C1 segment of cervical spinal cord (tissue), 14 donors: ENCODE measurements at regions not wholly inside any gene's neighbourhood (a gene's known extent, or its start where the extent isn't known, plus 50 kb on each side); places are given as distances from the start of the nearest gene placed in this dataset.
A peak's percentile ranks its signal among the peaks of the same experiment; 100 is the strongest.

Experiments used
- DNase-seq, 14 donors: peaks; one replicate each; lab custom pipeline; 2025; lab: John Stamatoyannopoulos, UW

DNA sequence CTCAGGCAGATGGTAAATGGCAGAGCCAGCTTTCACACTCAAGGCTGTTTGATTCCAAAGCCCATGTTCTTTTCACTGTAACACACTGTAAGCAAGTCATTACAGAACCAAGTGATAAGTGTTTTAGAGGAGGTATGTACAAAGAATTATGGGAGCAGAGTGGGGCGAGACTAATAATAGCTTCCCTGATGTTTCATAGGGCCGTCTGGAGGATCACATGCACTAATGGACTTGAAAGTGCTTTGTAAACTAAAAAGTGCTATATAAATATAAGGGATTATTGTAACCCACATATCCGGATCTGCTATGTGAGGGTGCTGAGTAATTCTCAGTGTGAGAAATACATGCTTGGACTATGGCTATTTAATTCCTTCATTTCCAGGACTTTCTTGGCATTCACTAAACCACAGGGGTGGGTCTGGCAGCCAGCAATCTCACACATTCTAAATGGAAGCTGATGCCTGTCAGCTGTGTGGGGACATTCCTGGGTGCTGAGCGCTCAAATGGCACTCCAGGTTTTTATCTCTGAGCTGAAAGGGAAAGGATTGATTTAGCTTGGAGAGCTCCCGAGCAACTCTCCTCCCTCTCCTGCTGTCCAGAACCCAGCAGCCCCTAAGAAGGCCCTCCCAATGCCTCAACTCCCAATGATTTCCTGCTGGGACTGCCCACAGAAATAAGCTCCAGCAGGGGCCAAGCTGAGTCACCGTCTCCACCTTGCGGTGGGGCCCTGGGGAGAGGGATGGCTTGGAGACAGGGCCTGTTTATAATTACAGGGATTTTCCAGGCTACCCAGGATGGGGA, 222.8 kb downstream of the SOX11 start:
- peak in 3 of 14 donors; percentile 16 to 61 (median 30) for DNase-seq

DNA sequence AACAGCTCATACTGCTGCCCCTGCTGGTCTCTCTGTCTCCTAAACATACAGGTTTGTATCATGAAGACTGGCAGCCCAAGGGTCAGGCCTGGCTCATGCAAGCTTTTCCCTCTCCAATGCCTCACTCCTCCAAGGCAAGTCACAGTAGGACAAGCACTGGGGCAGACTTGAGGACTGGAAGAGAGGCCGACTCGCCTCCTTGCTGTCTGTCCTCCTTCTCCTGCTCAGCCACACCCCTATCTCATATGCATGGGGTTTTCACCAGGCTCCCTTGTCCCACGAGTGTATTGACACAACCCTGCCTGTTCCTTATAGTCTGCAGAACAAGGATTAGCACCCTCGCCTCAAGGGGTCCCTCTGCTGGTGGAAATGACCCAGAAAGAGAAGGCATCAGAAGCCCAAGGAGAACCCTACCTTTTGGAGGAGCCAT, 223.7 kb downstream of the SOX11 start:
- DNase-seq = no peak

DNA sequence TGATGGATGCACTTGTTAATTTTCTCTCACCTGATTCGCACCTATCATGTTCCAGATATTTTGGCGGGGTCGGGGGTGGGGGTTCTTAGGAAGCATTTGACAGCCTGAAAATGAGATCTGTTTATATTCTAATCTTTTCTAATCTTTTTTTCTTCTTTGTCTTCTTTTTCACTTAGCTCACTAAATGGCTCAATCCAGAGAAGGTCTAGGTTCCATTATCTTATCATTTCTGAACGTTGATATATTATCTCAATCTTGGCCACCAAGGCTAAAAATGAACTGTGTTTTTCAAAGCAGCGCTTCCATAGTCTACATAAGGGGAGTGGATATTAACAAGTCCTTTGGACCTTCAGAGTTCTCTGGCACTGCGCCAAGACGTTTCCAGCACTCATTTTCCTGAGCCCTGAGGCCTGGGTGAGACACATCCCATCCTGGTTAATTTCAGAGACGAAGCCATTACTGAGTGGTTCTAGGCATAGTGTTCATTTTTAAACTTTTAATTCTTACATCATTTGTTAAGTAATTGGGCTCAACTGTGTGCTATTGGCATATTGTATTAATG, 229.0 kb downstream of the SOX11 start:
- DNase-seq = no peak

DNA sequence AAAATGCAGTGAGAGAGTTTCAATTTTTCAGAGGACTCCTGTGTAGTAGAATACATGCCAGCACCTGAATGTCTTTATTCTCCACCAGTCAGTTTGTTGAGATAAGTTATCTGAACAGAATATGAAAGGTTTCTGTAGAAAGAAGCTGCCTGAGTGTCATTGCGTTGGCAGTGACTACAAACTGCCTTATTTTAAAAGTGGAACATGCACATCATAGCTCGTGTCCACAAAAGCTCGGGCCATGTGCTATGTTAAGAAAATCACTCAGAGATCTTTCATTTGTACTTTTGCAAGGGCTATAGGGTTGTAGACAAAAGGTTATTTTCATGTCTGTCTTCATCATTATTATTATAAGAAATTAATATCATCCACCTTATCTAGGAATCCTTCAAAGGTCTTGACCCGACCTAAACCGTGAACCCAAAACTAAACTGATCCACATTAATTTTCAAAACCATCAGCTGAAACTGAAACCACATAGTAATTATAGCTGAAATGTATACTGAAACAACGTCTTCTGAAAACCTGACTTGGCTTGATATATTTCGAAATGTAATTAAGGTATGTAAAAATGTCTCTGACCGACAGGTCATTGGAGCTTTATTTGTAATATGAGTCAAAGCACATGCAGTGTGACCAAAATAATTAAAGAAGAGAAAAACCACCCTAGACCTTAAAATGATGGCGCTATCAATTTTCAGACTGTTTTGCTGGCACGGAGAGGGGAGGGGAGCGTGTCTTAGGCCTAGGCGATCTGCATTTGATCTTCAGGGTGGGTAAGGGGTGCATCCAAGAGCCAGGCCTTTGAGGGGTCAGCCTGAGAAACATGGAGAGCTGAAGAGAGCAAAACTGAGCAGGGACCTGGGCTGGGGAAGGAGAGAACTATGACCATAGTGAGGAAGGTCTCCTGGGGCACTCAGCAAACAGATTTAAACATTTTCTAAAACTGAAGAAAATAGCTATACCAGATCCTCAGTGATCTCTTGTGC, 232.1 kb downstream of the SOX11 start:
- DNase-seq = no peak

DNA sequence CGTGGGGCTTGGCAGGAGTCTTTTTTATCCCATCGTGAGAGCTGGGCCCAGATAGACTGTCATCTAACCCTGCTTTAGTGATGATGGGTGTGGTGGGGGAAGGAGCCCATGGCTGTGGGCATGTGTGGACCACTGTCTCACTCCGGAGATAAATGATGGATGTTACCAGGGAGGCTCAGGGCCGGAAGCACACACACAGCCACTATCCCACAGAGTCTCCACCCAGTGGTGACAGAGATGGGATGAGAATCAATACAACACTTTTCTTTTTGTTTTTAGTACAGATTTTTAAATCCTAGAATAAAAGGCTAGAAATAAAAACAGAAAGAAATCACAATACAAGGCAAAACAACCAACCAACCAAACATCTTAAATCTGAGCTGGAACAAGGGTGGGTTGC, 233.4 kb downstream of the SOX11 start:
- DNase-seq = no peak

DNA sequence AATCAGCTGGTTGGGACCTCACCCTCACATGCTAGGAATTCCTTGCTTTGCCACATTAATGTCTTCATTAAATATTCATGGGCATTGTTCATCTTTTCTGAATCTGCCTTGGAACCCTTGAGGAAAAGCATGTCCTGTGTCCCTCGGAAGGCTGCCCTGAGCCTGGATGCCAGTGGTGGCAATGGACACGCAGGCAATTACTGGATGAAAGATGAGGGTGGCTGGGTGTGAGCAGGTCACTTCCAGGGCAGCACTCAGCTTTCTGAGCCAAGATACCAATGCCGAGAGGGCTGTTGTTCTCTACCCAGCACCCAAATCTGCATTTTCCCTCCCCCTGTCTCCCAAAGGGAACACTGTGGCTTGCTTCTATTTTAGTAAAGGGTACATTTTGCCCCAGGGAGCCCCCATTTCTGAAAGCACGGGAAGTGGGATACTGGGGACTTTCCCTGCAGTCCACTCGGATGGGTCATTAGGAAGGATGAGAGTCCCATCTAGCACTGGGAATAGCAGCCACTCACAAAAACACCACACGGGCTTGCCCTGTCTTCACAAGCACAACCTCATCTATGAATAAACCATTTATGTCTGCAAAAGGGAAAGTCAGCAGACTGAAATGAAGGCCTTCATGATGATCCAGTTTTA, 234.8 kb downstream of the SOX11 start:
- peak in 3 of 14 donors; percentile 23 to 43 (median 29) for DNase-seq

DNA sequence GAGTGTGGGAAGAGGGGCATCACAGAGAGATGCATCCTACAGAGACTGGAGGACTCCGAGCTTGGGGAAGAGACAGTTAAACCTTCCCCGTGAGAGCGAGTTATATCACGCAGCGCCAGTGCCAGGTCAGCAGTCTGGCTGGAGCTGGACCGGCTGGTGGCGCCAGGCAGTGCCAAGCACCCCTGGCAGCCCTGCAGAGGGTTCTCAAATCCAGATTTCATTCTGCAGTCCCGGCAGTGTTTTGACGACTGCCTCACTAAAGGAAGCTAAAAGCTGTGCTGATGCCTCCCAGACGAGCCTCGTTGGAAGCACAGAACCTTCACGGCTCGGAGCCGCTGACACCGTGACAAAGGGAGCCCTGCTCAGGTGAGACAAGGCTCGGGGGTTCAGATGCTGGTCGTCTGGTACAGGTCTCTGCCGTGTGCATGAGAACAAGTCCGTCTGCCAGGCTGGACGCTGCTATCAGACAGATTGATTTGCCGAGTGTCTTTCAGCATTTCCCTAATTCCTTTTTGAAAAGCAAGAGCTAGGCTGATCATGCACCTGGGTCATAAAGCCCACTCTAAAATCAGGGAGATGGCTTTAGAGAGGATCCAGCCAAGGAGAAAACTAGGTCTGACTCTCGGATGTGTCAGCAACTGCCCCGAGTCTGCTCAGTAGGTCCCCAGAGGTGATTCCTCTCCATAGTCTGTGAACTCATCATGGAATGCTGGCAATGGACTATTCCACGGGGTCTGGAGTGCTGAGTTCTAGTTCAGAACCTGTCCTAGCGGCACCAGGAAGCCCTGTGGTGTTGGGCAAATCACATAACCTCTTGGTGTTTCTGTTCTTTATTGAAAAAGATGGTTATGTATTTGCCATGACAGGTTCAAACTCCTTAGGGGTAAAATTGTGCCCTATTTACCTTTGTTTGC, 240.6 kb downstream of the SOX11 start:
- DNase-seq = peak in 11 of 14 donors; percentile 30 to 79 (median 67)

DNA sequence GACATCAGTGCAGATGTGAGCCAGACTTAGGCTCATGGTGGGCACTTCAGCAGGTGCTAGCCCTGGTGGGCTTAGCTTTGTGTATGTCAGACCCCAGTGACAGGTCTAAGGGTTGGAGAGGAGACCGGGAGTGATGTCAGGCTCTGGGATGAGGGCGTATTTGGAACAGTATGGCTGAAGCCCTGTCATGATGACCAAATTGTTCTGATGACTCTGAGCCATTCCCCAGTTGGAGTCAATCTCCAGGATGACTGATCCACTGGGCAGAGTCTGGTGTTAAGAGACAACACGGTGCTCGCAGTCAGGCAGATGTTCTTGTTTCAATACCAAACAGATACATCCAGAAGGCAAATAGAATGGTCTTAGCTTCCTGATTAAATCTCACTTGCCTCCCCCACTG, 241.5 kb downstream of the SOX11 start:
- peak in 3 of 14 donors; percentile 24 to 50 (median 45) for DNase-seq

DNA sequence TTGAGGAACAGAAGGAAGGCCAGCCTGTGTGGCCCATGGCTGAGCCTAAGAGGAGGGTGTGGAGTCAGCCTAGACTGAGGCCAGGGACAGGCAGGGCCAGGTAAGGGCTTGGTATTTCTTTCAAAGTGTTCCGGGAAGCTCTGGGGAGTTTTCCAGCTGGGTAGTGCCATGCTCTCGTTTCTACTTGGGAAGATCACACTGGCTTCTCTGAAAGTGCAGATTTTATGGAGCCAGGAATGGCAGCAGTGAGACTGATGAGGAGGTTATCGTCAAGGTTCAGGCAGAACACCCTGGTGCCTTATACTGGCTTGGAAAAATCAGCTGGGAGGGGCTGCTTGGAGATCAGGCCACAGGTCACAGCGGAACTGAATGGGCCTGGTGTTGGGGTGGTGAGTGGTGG, 245.1 kb downstream of the SOX11 start:
- no peak for DNase-seq

DNA sequence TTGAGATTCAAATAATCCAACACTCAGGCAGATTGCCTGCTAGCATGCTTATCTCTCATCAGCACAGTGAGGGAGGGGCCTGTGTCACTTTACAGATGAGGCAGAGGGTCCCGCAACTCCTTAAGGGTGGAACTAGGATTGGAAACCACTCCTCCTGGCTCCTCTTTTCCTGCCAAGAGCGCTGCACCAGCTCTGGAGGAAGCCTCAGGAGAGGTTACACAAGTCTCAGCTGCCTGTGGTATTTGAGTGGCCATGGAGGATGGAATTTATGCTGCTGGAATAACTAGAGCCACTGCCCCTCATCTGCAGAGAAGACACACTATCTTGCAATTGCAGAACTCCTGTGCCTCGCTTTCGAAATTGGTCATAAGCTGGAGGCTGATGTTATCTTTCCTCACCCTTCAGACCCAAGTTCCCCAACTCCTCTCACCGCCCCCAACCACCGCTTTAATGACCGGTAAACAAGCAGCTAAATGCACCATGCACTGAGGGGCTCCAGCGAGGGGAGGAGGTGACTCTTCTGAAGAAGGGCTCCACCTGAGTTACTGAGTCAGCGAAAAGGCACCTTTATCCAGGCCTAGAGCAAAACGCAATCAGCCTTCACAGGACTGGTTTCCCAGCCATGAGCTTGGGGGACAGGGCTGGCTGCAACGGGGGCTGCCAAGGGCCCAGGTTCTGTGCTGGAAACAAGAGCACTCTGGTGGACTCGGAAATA, 245.8 kb downstream of the SOX11 start:
- DNase-seq = no peak

DNA sequence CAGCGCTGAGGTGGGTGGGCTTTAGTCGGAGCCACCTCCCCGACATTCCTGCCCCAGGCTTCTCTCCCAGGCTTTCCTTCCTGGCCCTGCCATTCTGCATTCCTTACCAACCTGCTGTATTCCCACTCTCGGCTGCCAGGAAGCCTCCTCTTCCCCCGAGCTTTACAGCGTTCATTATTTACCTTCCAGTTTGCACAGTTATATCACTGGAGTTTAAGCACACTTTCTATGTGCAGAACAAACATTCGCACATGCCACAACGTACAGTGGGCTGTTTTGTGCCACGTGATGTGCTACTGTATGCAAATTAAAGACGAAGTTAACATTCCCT, 246.3 kb downstream of the SOX11 start:
- DNase-seq = no peak

DNA sequence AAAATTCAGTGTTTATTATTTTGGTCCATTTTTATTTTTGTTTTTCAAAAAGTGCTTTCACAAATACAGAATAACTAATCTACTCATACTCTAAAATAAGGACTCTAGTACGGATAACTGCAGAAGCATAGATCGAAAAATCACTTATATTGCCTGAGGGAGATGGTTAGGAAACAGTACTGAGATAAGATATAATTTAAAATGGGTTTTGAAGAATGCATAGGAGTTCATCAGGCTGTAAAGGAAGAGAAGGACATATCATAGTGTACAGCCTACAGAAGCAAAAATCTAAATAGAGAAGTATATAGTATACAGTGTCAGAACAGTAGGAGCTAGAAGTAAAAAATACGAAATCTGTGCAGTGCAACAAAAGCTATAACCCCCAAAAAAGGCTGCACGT, 247.4 kb downstream of the SOX11 start:
- no peak for DNase-seq

DNA sequence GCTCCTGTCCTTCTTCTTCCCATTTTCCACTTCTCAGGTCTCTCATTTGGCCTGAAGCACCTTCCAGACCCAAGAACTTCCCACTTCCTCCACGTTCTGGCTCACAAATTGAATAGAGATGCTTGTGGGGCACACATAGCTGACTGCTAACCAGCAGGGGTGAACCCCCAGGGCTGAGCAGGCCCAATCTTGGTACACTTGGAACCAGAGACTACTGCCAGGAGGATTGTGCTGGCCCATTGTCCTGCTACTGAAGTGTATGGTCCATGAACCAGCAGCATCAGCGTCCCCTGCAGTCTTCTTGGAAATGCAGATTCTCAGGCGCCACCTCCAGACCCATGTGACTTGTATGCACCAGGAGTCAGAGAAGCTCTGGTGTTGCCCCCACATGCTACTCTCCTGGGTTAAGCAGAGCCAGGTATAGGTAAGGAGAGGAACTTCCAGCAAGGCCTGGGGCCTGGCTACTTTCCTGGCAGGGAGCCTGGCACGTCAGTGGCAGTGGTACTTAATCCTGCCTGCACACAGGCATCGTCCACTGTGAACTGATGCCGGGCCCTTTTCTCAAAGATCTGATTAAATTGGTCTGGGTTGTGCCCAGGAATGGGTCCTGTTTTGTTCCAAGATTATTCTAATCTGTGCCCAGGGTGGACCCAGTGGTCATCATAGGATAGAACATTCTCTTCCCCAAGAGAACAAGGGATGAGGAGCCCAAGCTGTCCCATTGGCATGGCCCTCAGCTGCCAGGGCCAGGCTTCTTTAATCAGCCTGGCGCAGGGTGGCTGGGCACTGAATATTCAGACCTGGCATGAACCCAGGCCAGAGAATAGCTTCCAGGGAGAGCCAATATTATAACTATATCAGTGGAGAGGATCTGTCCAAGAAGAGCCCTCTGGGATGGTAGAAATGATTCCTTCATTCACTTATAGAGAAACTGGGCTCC, 248.7 kb downstream of the SOX11 start:
- DNase-seq = no peak

DNA sequence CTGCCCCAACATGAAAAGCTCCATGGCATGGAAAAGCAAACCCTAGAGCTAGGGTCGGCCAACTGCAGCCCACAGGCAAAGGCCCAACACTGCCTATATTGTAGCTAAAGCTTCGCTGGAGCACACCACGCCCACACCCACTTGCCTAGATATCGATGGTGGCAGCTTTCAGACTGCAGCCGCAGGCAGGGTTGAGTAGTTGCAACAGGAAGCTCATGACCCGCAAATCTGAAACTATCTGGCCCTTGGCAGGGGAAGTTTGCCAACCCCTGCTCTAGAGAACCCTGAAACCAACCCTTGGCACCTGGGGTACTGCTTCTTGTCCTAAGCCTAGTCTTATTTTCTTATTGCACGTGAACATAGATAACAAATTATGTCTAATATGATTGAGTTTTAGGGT, 250.0 kb downstream of the SOX11 start:
- DNase-seq = no peak

DNA sequence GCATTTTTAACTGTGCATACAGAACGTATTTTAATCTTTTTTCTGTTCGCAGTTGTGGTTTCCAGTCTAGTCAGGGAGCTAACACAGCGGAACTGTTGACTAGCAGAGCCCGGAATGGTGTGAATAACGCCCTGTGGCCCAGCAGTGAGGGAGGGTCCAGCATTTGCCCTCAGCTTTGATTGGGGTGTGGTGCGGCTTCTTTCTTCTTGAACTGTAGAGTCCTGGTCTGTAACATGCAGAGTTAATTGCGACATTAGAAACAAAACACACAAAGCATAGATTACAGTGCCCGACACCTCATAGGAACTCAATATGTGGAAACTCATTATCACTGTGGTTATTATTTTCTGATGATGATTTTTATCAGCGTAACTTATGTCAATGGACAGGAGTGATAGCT, 253.6 kb downstream of the SOX11 start:
- no peak for DNase-seq

DNA sequence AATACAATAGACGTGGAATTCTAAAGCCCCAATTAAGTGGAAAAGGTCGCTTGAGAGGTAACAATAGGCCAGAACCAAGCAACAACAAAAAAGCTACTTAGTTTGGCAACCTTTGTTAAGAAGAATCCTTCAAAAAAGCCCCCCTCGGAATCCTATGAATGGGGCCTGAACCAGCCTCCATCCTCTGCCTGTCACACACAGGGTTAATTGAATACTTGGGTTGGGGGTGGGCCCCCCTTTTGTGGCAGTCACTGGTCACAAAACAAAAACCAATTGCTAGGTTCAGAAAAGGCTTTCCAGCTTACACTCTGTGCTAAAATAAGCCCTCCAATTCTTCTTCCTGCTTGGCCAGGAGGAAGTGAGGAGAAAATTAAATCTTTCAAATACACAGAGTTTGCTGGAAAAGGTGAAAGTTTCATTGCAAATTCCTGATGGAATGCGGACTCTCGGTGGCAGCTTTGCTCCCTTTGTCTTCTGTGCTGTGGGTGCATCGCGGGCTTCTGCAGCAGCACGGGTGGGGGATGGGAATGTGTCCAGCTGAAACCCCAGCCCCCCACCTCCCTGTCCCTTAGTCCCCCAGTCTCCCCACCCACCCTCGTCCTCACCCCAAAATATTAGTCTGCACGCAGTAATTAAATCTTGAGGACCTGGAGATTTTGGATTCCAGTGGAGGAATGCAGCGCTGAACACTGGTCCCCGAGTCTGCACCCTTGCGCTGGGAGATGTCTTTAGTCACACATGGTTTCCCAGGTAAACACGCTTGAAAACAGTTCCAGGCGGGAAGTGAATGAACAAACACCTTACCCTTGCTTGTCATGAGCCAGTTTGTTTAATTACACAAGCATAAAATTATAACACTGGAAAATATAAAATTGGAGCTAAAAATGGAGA, 254.3 kb downstream of the SOX11 start:
- DNase-seq = no peak

DNA sequence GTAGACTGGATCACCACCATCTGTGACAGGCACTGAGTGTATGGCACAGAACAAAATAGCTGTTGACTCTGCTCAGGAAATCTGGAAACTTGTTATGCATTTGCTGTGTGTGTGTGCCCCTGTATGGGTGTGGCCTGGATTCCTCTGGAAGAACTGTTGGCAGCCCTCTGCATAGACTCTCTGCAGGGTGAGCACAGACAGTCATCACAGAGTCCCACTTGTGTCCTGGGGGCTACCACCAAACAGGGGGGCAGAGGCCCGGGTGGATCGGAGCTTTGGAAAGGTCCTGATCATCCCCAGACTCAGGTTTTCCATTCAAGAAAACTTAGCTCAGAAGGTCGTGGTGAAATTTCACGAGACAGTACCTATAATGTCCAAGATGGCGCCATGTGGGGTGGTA, 258.6 kb downstream of the SOX11 start:
- no peak for DNase-seq

DNA sequence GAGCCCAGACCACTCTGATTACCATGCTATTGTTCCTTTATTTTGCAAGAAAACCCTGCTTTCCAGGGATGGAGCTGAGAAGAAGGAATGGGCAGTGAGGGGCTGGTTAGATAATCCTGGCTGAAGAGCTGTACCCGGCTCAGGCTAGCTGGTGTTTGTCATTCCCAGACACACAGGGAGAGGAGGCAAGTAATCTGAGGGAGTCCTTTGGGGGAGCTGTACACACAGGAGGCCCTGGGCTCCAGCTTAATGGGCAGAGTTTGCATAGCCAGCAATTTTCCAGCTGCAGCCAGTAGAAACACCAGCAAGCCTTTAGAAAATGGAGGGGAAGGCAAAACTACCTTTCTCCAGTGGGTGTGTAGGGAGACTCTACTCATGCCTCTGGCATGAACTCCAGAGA, 259.3 kb downstream of the SOX11 start:
- DNase-seq = no peak
